Epithelial cell of prostate (primary cell): ENCODE measurements at regions not wholly inside any gene's neighbourhood (a gene's known extent, or its start where the extent isn't known, plus 50 kb on each side); places are given as distances from the start of the nearest gene placed in this dataset.

Experiments
- DNase-seq: peaks from one replicate; pipeline ENCODE4 v3.0.0-alpha.2; 2011; ENCODE audit warnings: low read depth, low spot score
- H3K27ac ChIP-seq: fragments of 450-650 bp; 2 replicates; pipeline ENCODE4 v1.5.1; 2017; ENCODE audit warnings: mild to moderate bottlenecking

GRCh38 chr14:38536376-38537038, 280.6 kb upstream of the CLEC14A start:
- no peak for DNase-seq

GRCh38 chr14:38528582-38528981, 272.7 kb upstream of the CLEC14A start:
- H3K27ac ChIP-seq, result no peak overlapping the region
- no peak for DNase-seq

More at GRCh38 chr14:38536376-38537038, 280.6 kb upstream of the CLEC14A start:
- no peak overlapping the region for H3K27ac ChIP-seq

GRCh38 chr14:38527502-38527878, 271.6 kb upstream of the CLEC14A start:
- no peak for DNase-seq
- H3K27ac ChIP-seq, result no peak overlapping the region

- no peak overlapping the region for H3K27ac ChIP-seq
- no peak for DNase-seq
Observed at GRCh38 chr14:38526826-38527501, 271.1 kb upstream of the CLEC14A start.

- DNase-seq, result no peak
- H3K27ac ChIP-seq, result no peak overlapping the region
Observed at GRCh38 chr14:38524636-38525509, 269.0 kb upstream of the CLEC14A start.

GRCh38 chr14:38522724-38523123, 266.8 kb upstream of the CLEC14A start:
- H3K27ac ChIP-seq, result no peak overlapping the region
- DNase-seq, result no peak

- no peak overlapping the region for H3K27ac ChIP-seq
Observed at GRCh38 chr14:38521591-38521990, 265.7 kb upstream of the CLEC14A start.

GRCh38 chr14:38517426-38517825, 261.5 kb upstream of the CLEC14A start:
- no peak overlapping the region for H3K27ac ChIP-seq
- no peak for DNase-seq

More at GRCh38 chr14:38521591-38521990, 265.7 kb upstream of the CLEC14A start:
- DNase-seq, result no peak

GRCh38 chr14:38512236-38512635, 256.3 kb upstream of the CLEC14A start:
- H3K27ac ChIP-seq, result no peak overlapping the region
- DNase-seq, result no peak

- no peak overlapping the region for H3K27ac ChIP-seq
- DNase-seq, result no peak
Observed at GRCh38 chr14:38507299-38507698, 251.4 kb upstream of the CLEC14A start.

GRCh38 chr14:38505973-38506249, 250.0 kb upstream of the CLEC14A start:
- no peak overlapping the region for H3K27ac ChIP-seq
- DNase-seq, result no peak

GRCh38 chr14:38505221-38505972, 249.5 kb upstream of the CLEC14A start:
- DNase-seq, result no peak
- H3K27ac ChIP-seq, result no peak overlapping the region

- DNase-seq, result no peak
- no peak overlapping the region for H3K27ac ChIP-seq
Observed at GRCh38 chr14:38504175-38504574, 248.3 kb upstream of the CLEC14A start.

GRCh38 chr14:38502239-38502638, 246.3 kb upstream of the CLEC14A start:
- DNase-seq, result no peak
- no peak overlapping the region for H3K27ac ChIP-seq

GRCh38 chr14:38500125-38500524, 244.2 kb upstream of the CLEC14A start:
- H3K27ac ChIP-seq, result no peak overlapping the region
- DNase-seq, result no peak

GRCh38 chr14:38496092-38496491, 240.2 kb upstream of the CLEC14A start:
- no peak overlapping the region for H3K27ac ChIP-seq
- DNase-seq, result no peak

- no peak overlapping the region for H3K27ac ChIP-seq
- DNase-seq, result no peak
Observed at GRCh38 chr14:38490273-38490672, 234.4 kb upstream of the CLEC14A start.

- no peak overlapping the region for H3K27ac ChIP-seq
Observed at GRCh38 chr14:38485026-38485425, 229.1 kb upstream of the CLEC14A start.

GRCh38 chr14:38481952-38482678, 226.2 kb upstream of the CLEC14A start:
- DNase-seq, result no peak
- no peak overlapping the region for H3K27ac ChIP-seq

More at GRCh38 chr14:38485026-38485425, 229.1 kb upstream of the CLEC14A start:
- no peak for DNase-seq

GRCh38 chr14:38469156-38469555, 213.3 kb upstream of the CLEC14A start:
- no peak for DNase-seq
- H3K27ac ChIP-seq, result no peak overlapping the region
